Esophagus muscularis mucosa (tissue), 4 donors: ENCODE measurements at regions not wholly inside any gene's neighbourhood (a gene's known extent, or its start where the extent isn't known, plus 50 kb on each side); places are given as distances from the start of the nearest gene placed in this dataset.

Experiments used
- DNase-seq: peaks from one replicate; pipeline ENCODE4 v3.0.0-alpha.2; 2017; ENCODE audit errors: extremely low spot score
- H3K27ac ChIP-seq, 4 donors: fragments of 200-600 bp; sonication (generic); replicated peaks in 1 of 4; 1 replicate in 3 of 4; 2 replicates in 1 of 4; pipeline ENCODE4 v1.5.1; 2016 to 2019; ENCODE audit warnings: mild to moderate bottlenecking in 1 of 4
- H3K27me3 ChIP-seq, 4 donors: fragments of 200-600 bp; sonication (generic); one replicate each; pipeline versions ENCODE4 v1.5.1 to v1.6.0; 2016 to 2019
- H3K36me3 ChIP-seq, 4 donors: fragments of 200-600 bp; sonication (generic); one replicate each; pipeline ENCODE4 v1.5.1; 2016 to 2019
- H3K4me1 ChIP-seq, 4 donors: fragments of 200-600 bp; sonication (generic); one replicate each; pipeline ENCODE4 v1.5.1; 2016 to 2019
- H3K4me3 ChIP-seq, 4 donors: fragments of 200-600 bp; sonication (generic); 1 replicate in 2 of 4; 2 replicates in 2 of 4; pipeline ENCODE4 v1.5.1; 2016 to 2019; ENCODE audit warnings: mild to moderate bottlenecking in 4 of 4, moderate library complexity in 1 of 4
- H3K9me3 ChIP-seq, 4 donors: fragments of 200-600 bp; sonication (generic); 1 replicate in 3 of 4; 2 replicates in 1 of 4; pipeline ENCODE4 v1.5.1; 2016 to 2019
- CTCF ChIP-seq, 3 experiments: fragments of 200-600 bp in 2 of 3; fragments of 450-650 bp in 1 of 3; sonication (generic) in 2 of 3; IDR thresholded peaks; one replicate each; pipeline ENCODE4 v1.5.1; 2017 to 2019; ENCODE audit warnings: antibody characterized with exemption in 3 of 3, mild to moderate bottlenecking in 2 of 3, moderate library complexity in 1 of 3
- EP300 ChIP-seq: sonication (generic); formaldehyde crosslinking; IDR thresholded peaks from one replicate; pipeline ENCODE4 v1.6.1; 2017; ENCODE audit warnings: antibody characterized with exemption
- POLR2A ChIP-seq: fragments of 450-650 bp; IDR thresholded peaks from one replicate; pipeline ENCODE4 v1.6.1; 2017; ENCODE audit warnings: antibody characterized with exemption, moderate library complexity, mild to moderate bottlenecking, low read depth
- POLR2AphosphoS5 ChIP-seq, 2 donors: sonication (generic); formaldehyde crosslinking; IDR thresholded peaks; one replicate each; pipeline ENCODE4 v1.6.1; 2017; ENCODE audit warnings: antibody characterized with exemption in 2 of 2
- WGBS: methylation state at CpG from one replicate; pipeline ENCODE4 v1.1.5; 2018; 5-methylcytosine and 5-hydroxymethylcytosine counted together
- intact Hi-C: fragments of 100-400 bp; cut with DNase I; formaldehyde crosslinking; loops from one replicate; pipeline ENCODE4 v1.15.1; 2023

- WGBS, result 92% methylated on average over 25 of the region's 25 CpGs
- no peaks in the 10 kb centered on the region for H3K36me3 ChIP-seq
- intact Hi-C loops, result no loop called here
- DNase-seq, result no peak
- no peaks in the 10 kb centered on the region for H3K9me3 ChIP-seq
- peaks cover 22 to 38% (median 30%) of the 10 kb centered on the region in 4 donors for H3K4me1 ChIP-seq
- H3K27me3 ChIP-seq, result no peaks in the 10 kb centered on the region
- TF ChIP-seq CTCF (IDR thresholded peaks at IDR 0.05) (no peak), EP300 (no peak), POLR2AphosphoS5 (IDR thresholded peaks at IDR 0.05) (no peak), POLR2A (no peak)
- H3K4me3 ChIP-seq, result no peak overlapping the region
- no peak overlapping the region for H3K27ac ChIP-seq
These were observed 163.0 kb downstream of the MN1 start for GRCh38 chr22:27638329-27639233.

- intact Hi-C loops, result no loop called here
- DNase-seq, result no peak
- Histone ChIP-seq H3K9me3 (no peaks in the 10 kb centered on the region), H3K36me3 (no peaks in the 10 kb centered on the region), H3K4me3 (no peak overlapping the region), H3K4me1 (peaks cover 22 to 38% (median 30%) of the 10 kb centered on the region in 4 donors), H3K27ac (no peak overlapping the region), H3K27me3 (no peaks in the 10 kb centered on the region)
- 82% methylated on average over 18 of the region's 19 CpGs for WGBS
- no peak for TF ChIP-seq POLR2A
- no peak for TF ChIP-seq EP300
- TF ChIP-seq POLR2AphosphoS5 (IDR thresholded peaks at IDR 0.05), result no peak
- no peak for TF ChIP-seq CTCF (IDR thresholded peaks at IDR 0.05)
These were observed 162.1 kb downstream of the MN1 start for GRCh38 chr22:27639248-27640086.

GRCh38 chr22:27641049-27641795, 160.3 kb downstream of the MN1 start:
- peak overlapping the region in 1 of 4 donors; percentile 17 for H3K27ac ChIP-seq
- DNase-seq, result no peak
- TF ChIP-seq POLR2A (no peak), CTCF (IDR thresholded peaks at IDR 0.05) (no peak), EP300 (no peak), POLR2AphosphoS5 (IDR thresholded peaks at IDR 0.05) (no peak)
- H3K9me3 ChIP-seq, result no peaks in the 10 kb centered on the region
- H3K36me3 ChIP-seq, result no peaks in the 10 kb centered on the region
- WGBS, result 58% methylated on average over 7 of the region's 8 CpGs
- intact Hi-C loops, result no loop called here
- peaks cover 22 to 38% (median 30%) of the 10 kb centered on the region in 4 donors for H3K4me1 ChIP-seq
- no peak overlapping the region for H3K4me3 ChIP-seq
- H3K27me3 ChIP-seq, result no peaks in the 10 kb centered on the region

GRCh38 chr22:27642104-27642800, 159.3 kb downstream of the MN1 start:
- no peak for TF ChIP-seq POLR2AphosphoS5 (IDR thresholded peaks at IDR 0.05)
- TF ChIP-seq POLR2A, result no peak
- no peak for TF ChIP-seq CTCF (IDR thresholded peaks at IDR 0.05)
- TF ChIP-seq EP300, result no peak
- Histone ChIP-seq H3K9me3 (no peaks in the 10 kb centered on the region), H3K27ac (no peak overlapping the region), H3K27me3 (no peaks in the 10 kb centered on the region), H3K36me3 (no peaks in the 10 kb centered on the region), H3K4me1 (peaks cover 16 to 31% (median 23%) of the 10 kb centered on the region in 4 donors), H3K4me3 (no peak overlapping the region)
- intact Hi-C loops, result no loop called here
- 85% methylated on average over 21 of the region's 28 CpGs for WGBS
- DNase-seq, result no peak
